ENCODE measurements at regions not wholly inside any gene's neighbourhood (a gene's known extent, or its start where the extent isn't known, plus 50 kb on each side); places are given as distances from the start of the nearest gene placed in this dataset.
A peak's percentile ranks its signal among the peaks of the same experiment; 100 is the strongest.
"Not testable (repeated sequence)": the region's sequence is repeated elsewhere in the genome, so short reads cannot be mapped to it uniquely, and the experiment has no call there.

DNA sequence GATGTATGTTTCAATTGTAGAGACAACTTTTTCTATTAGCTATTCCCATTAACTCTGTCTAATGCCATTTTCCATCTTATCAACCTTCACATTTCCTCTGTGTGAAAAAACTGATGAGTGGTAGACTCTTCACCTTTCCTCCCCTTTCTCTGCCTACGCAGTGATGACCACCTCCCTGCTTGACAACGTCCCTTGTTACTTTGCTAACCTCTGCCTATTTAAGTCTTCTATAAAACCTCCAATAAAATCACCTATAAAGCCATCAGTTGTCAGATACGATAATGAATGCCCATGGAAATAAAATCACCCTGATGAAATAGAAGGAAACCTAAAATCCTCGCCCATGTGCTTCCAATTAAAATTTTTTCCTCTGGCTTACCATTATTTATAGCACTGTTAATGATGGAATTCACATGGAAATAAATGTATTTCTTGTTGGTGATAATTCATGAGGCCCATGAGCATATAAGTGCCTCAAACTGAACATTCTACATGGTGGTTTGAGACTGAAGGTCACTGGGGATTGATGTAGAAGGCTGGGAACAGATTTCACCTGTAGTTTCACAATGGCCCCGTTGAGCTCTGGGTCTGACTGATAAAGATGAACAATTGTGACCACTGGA, 1454.0 kb upstream of the SEL1L start:
- no peaks in the 10 kb centered on the region for H3K36me3 ChIP-seq
- no peaks in the 10 kb centered on the region for H3K9me3 ChIP-seq (replicated peaks)
- H3K4me1 ChIP-seq: no peaks in the 10 kb centered on the region
- H3K27me3 ChIP-seq: no peaks in the 10 kb centered on the region
- no peak overlapping the region for H3K4me3 ChIP-seq
- DNase-seq: no peak
- no peak overlapping the region for H3K27ac ChIP-seq

DNA sequence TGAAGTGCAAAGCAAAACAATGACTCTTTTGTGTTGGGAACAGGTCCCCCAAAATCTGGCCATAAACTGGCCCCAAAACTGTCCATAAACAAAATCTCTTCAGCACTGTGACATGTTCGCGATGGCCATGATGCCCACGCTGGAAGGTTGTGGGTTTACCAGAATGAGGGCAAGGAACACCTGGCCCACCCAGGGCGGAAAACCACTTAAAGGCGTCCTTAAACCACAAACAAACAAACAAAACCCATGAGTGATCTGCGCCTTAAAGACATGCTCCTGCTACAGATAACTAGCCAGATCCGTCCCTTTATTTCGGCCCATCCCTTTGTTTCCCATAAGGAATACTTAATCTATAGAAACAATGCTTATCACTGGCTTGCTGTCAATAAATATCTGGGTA, 1460.9 kb upstream of the SEL1L start:
- not testable (repeated sequence) for H3K27ac ChIP-seq
- peak; percentile 6 to 13 for DNase-seq

DNA sequence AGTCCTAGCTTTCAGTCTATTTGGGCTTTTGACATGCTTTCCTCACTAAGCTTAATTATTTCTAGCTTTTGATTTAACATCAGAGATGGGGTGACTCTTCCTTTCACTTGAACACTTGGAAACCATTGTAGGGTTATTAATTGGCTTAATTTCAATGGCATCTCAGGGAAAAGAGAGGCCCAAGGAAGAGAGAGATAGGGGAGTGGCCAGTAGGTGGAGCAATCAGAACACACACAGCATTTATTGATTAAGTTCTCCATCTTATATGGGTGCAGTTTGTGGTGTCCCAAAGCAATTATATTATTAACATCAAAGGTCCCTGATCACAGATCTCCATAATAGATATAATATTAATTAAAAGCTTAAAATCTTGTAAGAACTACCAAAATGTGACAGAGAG, 1466.1 kb upstream of the SEL1L start:
- Histone ChIP-seq H3K9me3 (replicated peaks) (no peaks in the 10 kb centered on the region), H3K4me3 (no peak overlapping the region), H3K4me1 (no peaks in the 10 kb centered on the region), H3K27me3 (no peaks in the 10 kb centered on the region), H3K27ac (no peak overlapping the region), H3K36me3 (no peaks in the 10 kb centered on the region)
- peak in 1 of 2 experiments; percentile 19 for DNase-seq

More for the DNA sequence above, 1460.9 kb upstream of the SEL1L start:
- H3K4me3 ChIP-seq; H3K36me3 ChIP-seq; H3K4me1 ChIP-seq; H3K9me3 ChIP-seq (replicated peaks); H3K27me3 ChIP-seq: not testable (repeated sequence)

DNA sequence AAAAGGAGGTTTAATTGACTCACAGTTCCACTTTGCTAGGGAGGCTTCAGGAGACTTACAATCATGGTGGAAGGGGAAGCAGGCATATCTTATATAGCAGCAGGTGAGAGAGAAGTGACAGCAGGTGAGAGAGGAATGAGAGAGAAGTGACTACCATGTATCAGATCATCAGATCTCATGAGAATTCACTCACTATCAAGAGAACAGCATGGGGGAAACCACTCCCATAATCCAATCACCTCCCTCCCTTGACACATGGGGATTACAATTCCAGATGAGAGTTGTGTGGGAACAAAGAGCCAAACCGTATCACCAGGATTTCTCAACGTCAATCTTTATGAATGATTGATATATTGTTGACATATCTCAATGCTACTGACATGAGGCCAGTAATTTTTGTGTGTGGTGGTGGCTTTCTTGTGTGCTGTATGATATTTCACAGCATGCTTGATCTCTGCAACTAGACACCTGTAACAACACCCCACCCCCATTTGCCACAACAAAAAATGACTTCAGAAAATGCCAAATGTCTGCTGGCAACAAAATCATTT, 1470.9 kb upstream of the SEL1L start:
- Histone ChIP-seq H3K4me1 (no peaks in the 10 kb centered on the region), H3K27ac (no peak overlapping the region), H3K4me3 (no peak overlapping the region), H3K9me3 (replicated peaks) (no peaks in the 10 kb centered on the region), H3K36me3 (no peaks in the 10 kb centered on the region), H3K27me3 (no peaks in the 10 kb centered on the region)
- DNase-seq: no peak

DNA sequence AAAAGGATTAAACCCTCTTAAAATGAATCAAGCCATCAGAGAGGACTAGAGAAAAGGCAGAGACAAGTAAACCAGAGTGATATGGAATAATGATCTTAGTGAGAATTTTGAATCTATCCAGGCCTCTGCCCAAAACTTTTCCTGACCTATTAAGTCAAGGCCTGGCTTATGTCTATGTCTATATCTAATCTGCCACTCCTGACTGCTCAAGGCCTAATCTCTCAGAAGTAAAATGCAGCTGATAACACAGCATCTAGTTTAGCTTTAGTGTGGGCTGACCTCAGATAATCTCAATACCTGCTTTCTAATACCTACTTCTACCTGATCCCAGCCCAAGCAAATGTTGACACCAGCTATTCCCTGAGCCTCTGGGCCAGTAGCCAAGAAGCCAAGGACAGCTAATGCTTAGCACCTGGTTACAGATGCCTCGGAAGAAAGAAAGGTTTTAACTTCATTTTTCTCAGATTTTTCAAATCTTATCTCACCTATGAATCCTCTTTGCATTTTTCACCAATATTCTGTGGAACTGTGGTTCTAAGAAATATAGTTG, 1472.5 kb upstream of the SEL1L start:
- no peak for DNase-seq
- no peaks in the 10 kb centered on the region for H3K36me3 ChIP-seq
- H3K27ac ChIP-seq: no peak overlapping the region
- H3K9me3 ChIP-seq (replicated peaks): no peaks in the 10 kb centered on the region
- no peaks in the 10 kb centered on the region for H3K4me1 ChIP-seq
- no peak overlapping the region for H3K4me3 ChIP-seq
- H3K27me3 ChIP-seq: no peaks in the 10 kb centered on the region

DNA sequence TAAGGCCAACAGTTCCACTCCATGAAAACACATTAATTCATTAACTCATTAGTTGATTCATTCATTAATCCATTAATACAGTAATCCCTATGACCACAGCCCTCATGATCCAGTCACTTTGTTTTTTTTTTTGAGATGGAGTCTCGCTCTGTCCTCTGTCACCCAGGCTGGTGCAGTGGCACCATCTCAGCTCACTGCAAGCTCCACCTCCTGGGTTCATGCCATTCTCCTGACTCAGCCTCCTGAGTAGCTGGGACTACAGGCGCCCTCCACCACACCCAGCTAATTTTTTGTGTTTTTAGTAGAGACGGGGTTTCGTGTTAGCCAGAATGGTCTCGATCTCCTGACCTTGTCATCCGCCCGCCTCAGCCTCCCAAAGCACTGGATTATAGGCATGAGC, 1473.4 kb upstream of the SEL1L start:
- not testable (repeated sequence) for H3K4me3 ChIP-seq; H3K36me3 ChIP-seq; H3K9me3 ChIP-seq (replicated peaks); DNase-seq; H3K27me3 ChIP-seq; H3K4me1 ChIP-seq; H3K27ac ChIP-seq

DNA sequence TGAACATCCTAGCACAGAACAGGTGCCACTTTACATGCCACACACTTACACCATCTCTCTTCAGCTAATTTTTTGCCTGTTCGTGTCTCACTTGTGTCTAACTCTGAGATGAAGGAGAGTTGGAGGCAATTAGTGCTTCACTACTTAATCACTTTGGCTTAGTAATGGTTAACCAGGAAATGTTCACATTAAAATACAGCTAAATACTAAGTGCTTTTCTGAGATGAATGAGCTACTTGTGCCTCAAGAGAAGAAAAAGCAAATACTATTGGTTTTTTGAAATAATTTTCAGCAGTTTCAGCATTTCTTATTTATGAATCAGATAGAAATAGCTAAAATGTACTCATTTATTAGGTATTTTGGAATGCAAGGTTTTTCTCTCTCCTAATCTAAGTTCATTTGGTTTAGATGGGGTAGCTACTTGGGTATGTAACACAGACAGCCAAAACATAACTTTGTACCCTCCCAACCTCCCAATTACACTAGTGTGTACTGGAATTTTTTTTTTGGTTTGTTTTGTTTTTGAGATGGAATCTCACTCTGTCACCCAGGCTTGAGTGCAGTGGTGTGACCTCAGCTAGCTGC, 1474.1 kb upstream of the SEL1L start:
- no peaks in the 10 kb centered on the region for H3K27me3 ChIP-seq
- no peak overlapping the region for H3K27ac ChIP-seq
- H3K9me3 ChIP-seq (replicated peaks): no peaks in the 10 kb centered on the region
- DNase-seq: no peak
- no peak overlapping the region for H3K4me3 ChIP-seq
- H3K36me3 ChIP-seq: no peaks in the 10 kb centered on the region
- H3K4me1 ChIP-seq: no peaks in the 10 kb centered on the region

DNA sequence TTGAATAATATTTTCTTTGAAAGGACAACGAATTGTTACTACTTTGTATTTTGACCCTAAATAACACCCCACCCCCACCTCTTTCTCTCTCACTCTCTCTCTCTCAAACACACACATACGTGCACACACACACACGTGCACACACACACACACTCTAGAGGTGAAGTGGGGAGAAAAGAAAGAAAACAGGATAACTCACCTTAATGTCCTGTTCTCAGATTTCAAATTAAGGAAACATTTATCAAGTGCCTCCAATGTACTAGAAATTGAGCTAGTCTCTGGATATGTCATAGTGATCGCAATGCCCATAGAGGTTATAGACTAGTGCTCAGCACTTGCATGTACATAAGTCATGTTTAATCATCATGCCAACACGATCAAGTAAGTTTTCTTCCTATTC, 1483.6 kb upstream of the SEL1L start:
- Histone ChIP-seq H3K4me1 (no peaks in the 10 kb centered on the region), H3K27me3 (no peaks in the 10 kb centered on the region), H3K27ac (no peak overlapping the region), H3K9me3 (replicated peaks) (no peaks in the 10 kb centered on the region), H3K36me3 (no peaks in the 10 kb centered on the region), H3K4me3 (no peak overlapping the region)
- no peak for DNase-seq

DNA sequence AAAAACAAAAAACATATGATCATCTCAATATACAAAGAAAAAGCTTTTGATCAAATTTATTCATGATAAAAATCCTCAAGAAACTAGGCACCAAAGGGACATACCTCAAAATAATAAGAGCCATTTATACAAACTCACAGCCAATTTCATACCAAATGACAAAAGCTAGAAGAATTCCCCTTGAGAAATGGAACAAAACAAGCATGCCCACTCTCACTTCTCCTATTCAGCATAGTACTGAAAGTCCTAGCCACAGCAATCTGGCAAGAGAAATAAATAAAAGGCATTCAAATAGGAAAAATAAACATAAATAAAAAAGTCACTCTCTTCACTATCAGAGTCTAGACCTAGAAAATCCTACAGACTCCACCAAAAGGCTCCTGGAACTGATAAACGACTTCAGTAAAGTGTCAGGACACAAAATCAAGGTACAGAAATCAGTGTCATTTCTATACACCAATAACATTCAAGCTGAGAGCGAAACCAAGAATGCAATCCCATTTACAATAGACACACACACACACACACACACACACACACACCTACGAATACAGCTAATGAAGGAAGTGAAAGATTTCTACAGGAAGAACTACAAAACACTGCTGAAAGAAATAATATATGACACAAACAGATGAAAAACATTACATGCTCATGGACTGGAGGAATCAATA, 1486.2 kb upstream of the SEL1L start:
- DNase-seq: no peak
- H3K9me3 ChIP-seq (replicated peaks): no peaks in the 10 kb centered on the region
- H3K4me3 ChIP-seq: no peak overlapping the region
- no peaks in the 10 kb centered on the region for H3K4me1 ChIP-seq
- H3K27ac ChIP-seq: no peak overlapping the region
- H3K36me3 ChIP-seq: no peaks in the 10 kb centered on the region
- H3K27me3 ChIP-seq: no peaks in the 10 kb centered on the region

DNA sequence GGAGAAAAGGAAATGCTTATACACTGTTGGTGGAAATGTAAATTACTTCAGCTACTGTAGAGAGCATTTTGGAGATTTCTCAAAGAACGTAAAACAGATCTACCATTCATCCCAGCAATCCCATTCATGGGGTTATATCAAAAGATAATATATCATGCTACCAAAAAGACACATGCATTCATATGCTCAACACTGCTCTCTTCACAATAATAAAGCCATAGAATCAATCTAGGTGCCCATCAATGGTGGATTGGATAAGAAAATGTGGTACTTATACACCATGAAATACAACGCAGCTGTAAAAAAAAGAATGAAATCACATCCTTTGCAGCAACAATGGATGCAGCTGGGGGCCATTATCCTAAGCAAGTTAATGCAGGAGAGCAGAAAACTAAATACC, 1487.7 kb upstream of the SEL1L start:
- no peak for DNase-seq
- Histone ChIP-seq H3K27ac (no peak overlapping the region), H3K4me1 (no peaks in the 10 kb centered on the region), H3K4me3 (no peak overlapping the region), H3K9me3 (replicated peaks) (no peaks in the 10 kb centered on the region), H3K27me3 (no peaks in the 10 kb centered on the region), H3K36me3 (no peaks in the 10 kb centered on the region)

DNA sequence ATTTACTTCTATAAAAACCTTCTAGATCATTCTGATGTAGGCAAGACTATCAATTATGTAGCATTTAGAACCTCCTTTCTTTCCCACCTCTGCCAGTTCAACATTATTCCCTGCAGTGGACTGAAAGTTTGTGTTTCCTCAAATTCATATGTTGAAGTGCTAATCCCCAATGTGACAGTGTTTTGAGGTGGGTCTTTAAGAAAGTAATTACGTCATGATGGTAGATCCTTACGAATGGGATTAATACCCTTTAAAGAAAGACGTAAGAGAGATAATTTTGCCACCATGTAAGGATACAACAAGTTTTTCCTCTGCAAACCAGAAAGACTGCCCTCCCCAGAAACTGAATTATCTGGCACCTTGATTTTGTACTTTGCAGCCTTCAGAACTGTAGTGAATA, 1489.7 kb upstream of the SEL1L start:
- H3K4me1 ChIP-seq: no peaks in the 10 kb centered on the region
- no peak overlapping the region for H3K4me3 ChIP-seq
- no peak for DNase-seq
- H3K27me3 ChIP-seq: no peaks in the 10 kb centered on the region
- no peak overlapping the region for H3K27ac ChIP-seq
- H3K9me3 ChIP-seq (replicated peaks): no peaks in the 10 kb centered on the region
- no peaks in the 10 kb centered on the region for H3K36me3 ChIP-seq

DNA sequence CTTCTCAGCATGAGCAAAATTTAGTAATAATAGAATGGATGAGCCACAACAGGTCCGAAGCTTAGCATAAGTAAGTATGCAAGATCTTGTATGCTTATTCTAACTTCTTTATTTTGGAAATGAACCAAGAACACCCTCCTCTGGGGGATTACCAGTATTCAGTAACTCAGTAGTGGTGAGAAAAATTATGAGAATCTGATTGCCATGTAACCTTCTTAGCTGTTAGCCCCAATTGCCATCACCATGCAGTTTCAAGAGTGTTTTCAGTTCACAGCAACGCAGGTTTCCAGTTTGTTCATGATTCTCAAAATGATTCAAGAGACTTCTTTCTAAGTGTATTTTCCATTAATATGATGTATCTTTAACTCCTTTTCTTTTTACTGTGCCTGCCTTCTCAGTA, 1507.6 kb upstream of the SEL1L start:
- Histone ChIP-seq H3K27me3 (no peaks in the 10 kb centered on the region), H3K9me3 (replicated peaks) (no peaks in the 10 kb centered on the region), H3K36me3 (no peaks in the 10 kb centered on the region), H3K4me1 (no peaks in the 10 kb centered on the region), H3K27ac (no peak overlapping the region), H3K4me3 (no peak overlapping the region)
- DNase-seq: no peak

DNA sequence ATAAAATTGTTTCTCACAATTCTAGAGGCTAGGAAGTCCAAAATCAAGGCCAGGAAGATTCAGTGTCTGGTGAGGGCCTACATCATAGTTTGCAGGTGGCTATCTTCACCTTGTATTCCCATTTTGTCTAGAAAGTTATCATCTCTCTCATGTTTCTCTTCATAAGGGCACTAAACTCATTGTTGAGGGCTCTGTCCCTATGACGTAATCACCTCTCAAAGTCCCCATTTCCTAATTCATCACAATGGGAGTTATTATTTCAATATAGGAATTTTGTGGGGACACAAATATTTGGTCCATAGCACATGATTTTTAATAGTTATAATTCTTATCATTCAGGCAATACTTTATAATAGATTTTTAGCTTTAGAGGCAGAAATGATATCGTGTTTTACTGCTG, 1509.2 kb upstream of the SEL1L start:
- no peaks in the 10 kb centered on the region for H3K27me3 ChIP-seq
- no peaks in the 10 kb centered on the region for H3K4me1 ChIP-seq
- no peaks in the 10 kb centered on the region for H3K9me3 ChIP-seq (replicated peaks)
- H3K4me3 ChIP-seq: no peak overlapping the region
- no peak for DNase-seq
- no peaks in the 10 kb centered on the region for H3K36me3 ChIP-seq
- no peak overlapping the region for H3K27ac ChIP-seq

DNA sequence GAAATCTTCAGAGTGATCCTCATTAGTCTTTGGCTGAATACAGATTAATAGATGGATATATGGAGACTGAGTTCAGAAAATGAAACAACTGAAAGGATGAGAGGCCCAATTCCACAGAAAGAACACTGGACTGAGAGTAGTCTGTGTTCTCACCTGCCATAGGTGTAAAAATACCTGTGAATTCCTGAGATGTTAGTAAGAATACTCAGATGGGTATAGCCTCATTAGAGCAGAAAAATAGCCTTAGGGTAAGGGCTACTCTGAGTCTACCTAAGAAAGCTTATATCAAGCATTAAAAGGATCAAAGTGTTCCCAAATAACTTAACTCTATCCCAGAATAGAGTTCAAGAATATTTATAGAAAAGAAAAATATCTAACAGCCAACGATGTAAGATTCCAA, 1510.3 kb upstream of the SEL1L start:
- Histone ChIP-seq H3K27me3 (no peaks in the 10 kb centered on the region), H3K4me1 (no peaks in the 10 kb centered on the region)

DNA sequence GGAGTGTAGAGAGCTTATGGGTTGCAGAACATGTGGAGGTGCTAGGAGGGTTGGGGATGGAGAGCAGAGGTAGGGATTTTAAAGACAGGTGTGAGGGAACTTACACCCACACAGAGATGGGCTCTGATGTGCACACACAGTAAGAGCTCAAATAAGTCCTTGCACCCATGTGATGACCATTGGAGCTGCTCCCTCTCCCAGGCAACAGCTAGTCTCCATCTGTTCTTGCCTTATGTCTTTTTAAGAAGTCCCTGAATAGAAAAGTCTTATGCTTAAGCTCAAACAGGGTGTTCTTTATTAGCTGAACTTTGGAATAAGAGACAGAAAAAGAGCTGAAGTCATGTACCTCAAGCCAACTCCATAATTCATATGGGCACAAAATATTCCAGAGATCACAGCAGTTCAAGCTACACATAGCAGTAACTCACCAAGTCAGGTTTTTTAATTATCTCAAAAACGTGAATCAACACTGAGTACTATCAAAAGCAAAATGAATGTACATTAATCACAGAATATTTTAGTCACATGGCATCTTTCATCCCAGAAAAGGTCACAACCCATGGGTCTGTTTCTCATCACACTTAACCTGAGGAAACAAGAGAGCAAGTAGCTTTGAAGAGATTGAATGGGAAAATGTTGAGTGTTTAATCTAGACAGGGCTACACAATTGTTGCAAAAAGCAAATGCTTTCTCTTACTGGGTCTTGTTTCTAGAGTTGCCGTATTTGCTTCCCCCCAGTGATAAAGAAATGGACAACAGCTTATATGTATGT, 1513.6 kb upstream of the SEL1L start:
- Histone ChIP-seq H3K4me3 (no peak overlapping the region), H3K9me3 (replicated peaks) (no peaks in the 10 kb centered on the region), H3K27ac (no peak overlapping the region), H3K4me1 (no peaks in the 10 kb centered on the region), H3K36me3 (no peaks in the 10 kb centered on the region), H3K27me3 (no peaks in the 10 kb centered on the region)
- no peak for DNase-seq

More for the DNA sequence above, 1510.3 kb upstream of the SEL1L start:
- DNase-seq: no peak
- Histone ChIP-seq H3K4me3 (no peak overlapping the region), H3K36me3 (no peaks in the 10 kb centered on the region), H3K9me3 (replicated peaks) (no peaks in the 10 kb centered on the region), H3K27ac (no peak overlapping the region)
